ENCODE measurements at regions not wholly inside any gene's neighbourhood (a gene's known extent, or its start where the extent isn't known, plus 50 kb on each side); places are given as distances from the start of the nearest gene placed in this dataset.
"Not testable (repeated sequence)": the region's sequence is repeated elsewhere in the genome, so short reads cannot be mapped to it uniquely, and the experiment has no call there.

DNA sequence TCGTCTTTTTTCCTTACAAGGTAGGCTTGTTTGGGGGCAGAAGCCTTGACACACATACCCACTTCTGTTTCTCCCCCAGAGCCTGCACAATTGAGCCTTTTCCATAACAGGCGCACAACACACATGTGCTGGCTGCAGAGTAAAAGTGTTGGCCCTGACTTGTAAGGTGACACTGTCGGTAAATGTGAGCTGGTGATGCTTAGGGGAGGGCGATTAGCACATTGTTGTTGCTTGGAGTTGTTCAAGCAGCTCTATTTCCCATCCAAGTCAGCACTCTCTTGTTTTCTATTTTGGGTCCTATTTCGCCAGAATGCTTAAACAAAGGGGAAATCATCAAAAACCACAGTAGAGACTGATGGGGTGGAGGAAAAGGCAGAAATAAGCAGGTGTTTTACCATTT lies 51.9 kb upstream of the PTPRJ start:
- H3K36me3 Mint-ChIP-seq (ENCODE audit: low read depth) = no peaks in the 10 kb centered on the region
- peaks cover 4% of the 10 kb centered on the region for H3K4me1 Mint-ChIP-seq
- H3K27me3 Mint-ChIP-seq (ENCODE audit: low read depth) = no peaks in the 10 kb centered on the region
- TF ChIP-seq, protein P1, sequence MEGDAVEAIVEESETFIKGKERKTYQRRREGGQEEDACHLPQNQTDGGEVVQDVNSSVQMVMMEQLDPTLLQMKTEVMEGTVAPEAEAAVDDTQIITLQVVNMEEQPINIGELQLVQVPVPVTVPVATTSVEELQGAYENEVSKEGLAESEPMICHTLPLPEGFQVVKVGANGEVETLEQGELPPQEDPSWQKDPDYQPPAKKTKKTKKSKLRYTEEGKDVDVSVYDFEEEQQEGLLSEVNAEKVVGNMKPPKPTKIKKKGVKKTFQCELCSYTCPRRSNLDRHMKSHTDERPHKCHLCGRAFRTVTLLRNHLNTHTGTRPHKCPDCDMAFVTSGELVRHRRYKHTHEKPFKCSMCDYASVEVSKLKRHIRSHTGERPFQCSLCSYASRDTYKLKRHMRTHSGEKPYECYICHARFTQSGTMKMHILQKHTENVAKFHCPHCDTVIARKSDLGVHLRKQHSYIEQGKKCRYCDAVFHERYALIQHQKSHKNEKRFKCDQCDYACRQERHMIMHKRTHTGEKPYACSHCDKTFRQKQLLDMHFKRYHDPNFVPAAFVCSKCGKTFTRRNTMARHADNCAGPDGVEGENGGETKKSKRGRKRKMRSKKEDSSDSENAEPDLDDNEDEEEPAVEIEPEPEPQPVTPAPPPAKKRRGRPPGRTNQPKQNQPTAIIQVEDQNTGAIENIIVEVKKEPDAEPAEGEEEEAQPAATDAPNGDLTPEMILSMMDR (conservative IDR thresholded peaks at IDR 0.05) = no peak
- H3K4me3 Mint-ChIP-seq = no peak overlapping the region
- no peaks in the 10 kb centered on the region for H3K9me3 Mint-ChIP-seq
- peak overlapping the region; percentile 36 for H3K27ac Mint-ChIP-seq (ENCODE audit: unreplicated experiment)
- DNase-seq (ENCODE audit: low read depth, low spot score) = no peak

DNA sequence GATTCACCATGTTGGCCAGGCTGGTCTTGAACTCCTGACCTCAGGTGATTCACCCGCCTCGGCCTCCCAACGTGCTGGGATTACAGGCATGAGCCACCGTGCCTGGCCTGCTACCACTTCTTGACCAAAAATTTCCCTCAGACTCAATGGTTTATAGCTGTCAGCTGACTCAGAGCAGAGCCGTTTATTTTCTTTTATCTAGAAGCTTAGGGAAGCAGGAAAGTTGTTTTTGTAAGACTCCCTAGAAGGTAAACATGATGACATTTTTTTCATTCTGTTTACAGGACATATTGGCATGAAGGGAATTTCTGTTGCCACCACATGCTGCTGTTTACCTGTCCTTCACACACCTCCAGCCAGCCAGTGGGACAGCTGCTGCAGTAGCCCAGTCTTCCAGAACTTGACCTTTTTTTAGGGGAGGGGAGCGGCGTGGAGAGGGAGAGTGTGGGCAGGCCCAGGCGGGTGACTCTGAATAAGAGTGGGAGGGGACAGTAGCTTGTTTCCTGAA lies 56.1 kb upstream of the PTPRJ start:
- H3K27me3 Mint-ChIP-seq (ENCODE audit: low read depth) = no peaks in the 10 kb centered on the region
- no peak for DNase-seq (ENCODE audit: low read depth, low spot score)
- peaks cover 7% of the 10 kb centered on the region for H3K4me1 Mint-ChIP-seq
- no peak overlapping the region for H3K27ac Mint-ChIP-seq (ENCODE audit: unreplicated experiment)
- H3K4me3 Mint-ChIP-seq = no peak overlapping the region
- no peaks in the 10 kb centered on the region for H3K36me3 Mint-ChIP-seq (ENCODE audit: low read depth)
- no peaks in the 10 kb centered on the region for H3K9me3 Mint-ChIP-seq
- TF ChIP-seq, protein P1 (conservative IDR thresholded peaks at IDR 0.05) = no peak

DNA sequence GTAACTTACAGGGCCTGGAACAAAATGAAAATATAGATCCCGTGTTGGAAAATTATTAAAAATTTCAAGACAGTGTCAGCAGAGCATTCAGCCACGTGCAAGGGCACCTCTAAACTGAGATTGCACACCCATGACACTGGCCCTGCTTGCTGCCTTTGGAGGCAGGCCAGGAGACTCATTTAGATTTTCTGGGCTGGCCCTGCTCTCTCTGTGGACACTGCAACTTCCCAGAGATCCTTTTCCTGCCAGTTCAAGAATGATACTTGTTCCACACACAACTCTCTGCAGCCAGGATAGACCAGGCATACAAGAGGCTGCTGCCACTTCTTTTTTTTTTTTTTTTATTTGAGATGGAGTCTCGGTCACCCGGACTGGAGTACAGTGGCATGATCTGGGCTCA lies 56.7 kb upstream of the PTPRJ start:
- DNase-seq (ENCODE audit: low read depth, low spot score) = no peak
- Mint-ChIP-seq H3K4me1 (peaks cover 11% of the 10 kb centered on the region), H3K4me3 (no peak overlapping the region), H3K27ac (ENCODE audit: unreplicated experiment) (no peak overlapping the region), H3K36me3 (ENCODE audit: low read depth) (no peaks in the 10 kb centered on the region), H3K27me3 (ENCODE audit: low read depth) (no peaks in the 10 kb centered on the region), H3K9me3 (no peaks in the 10 kb centered on the region)
- TF ChIP-seq, protein P1 (conservative IDR thresholded peaks at IDR 0.05) = no peak

DNA sequence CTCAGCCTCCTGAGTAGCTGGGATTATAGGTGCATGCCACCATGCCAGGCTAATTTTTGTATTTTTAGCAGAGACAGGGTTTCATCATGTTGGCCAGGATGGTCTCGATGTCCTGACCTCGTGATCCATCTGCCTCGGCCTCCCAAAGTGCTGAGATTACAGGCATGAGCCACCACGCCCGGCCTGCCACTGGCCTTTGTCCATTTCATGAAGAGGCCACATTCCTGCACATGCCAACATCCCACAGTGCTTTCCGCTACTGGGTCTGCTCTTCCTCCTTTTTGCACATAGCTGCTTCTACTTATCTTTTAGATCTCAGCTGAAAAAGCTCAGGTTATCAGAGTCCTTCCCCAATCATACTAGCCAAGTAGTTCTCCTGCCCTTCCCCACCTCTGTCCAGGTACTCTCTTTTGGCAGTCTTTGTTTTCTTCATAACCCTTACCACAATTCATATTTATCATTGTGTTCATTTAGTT lies 59.2 kb upstream of the PTPRJ start:
- peaks cover 21% of the 10 kb centered on the region for H3K4me1 Mint-ChIP-seq
- H3K27ac Mint-ChIP-seq (ENCODE audit: unreplicated experiment) = not testable (repeated sequence)

DNA sequence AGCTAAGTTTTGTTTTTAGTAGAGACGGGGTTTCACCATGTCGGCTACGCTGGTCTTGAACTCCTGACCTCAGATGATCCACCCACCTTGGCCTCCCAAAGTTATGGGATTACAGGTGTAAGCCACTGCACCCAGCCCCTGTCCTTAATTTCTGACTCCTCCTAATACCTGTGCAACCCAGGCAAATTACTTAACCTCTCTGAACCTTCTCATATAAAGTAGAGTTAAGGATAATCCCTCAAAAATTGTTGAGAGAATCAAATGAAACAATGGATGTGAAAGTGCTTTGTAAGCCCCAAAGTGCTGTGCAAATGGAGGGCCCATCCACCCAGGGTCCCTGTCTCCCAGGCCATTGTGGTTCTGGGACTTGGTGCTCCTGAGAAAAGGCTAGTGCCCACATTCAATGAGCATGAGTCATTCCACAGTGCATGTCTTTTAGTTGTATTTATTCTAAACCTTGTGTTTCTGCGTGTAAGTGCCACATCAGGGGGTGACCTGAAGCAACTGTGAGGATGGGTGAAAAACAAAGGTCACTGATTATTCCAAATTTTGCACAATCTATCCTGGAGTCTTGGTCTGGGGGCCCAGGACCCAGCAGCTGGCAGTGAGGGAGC lies 61.4 kb upstream of the PTPRJ start:
- H3K4me3 Mint-ChIP-seq = no peak overlapping the region

More for the DNA sequence above, 59.2 kb upstream of the PTPRJ start:
- not testable (repeated sequence) for H3K4me3 Mint-ChIP-seq; H3K36me3 Mint-ChIP-seq (ENCODE audit: low read depth); DNase-seq (ENCODE audit: low read depth, low spot score); H3K9me3 Mint-ChIP-seq; H3K27me3 Mint-ChIP-seq (ENCODE audit: low read depth)

DNA sequence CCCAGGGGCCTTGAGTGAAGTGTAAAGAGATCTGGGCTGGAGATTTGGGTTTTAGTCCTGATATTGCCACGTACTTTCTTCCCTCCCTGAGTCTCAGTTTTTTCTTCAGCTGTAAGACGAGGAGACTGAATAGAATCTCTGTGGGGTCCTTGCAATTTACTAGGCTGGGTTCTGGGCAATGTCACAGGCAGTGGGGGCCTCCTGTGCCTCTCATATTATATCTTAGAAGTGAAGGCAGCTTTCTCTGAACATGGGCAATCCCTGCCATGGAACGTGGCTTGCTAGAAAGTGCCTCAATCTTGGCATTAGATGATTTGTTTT lies 62.0 kb upstream of the PTPRJ start:
- TF ChIP-seq, protein P1 (conservative IDR thresholded peaks at IDR 0.05) = no peak
- Mint-ChIP-seq H3K27ac (ENCODE audit: unreplicated experiment) (no peak overlapping the region), H3K27me3 (ENCODE audit: low read depth) (no peaks in the 10 kb centered on the region), H3K9me3 (no peaks in the 10 kb centered on the region), H3K36me3 (ENCODE audit: low read depth) (no peaks in the 10 kb centered on the region), H3K4me1 (peaks cover 27% of the 10 kb centered on the region), H3K4me3 (no peak overlapping the region)
- DNase-seq (ENCODE audit: low read depth, low spot score) = no peak

More for the DNA sequence above, 61.4 kb upstream of the PTPRJ start:
- Mint-ChIP-seq H3K27ac (ENCODE audit: unreplicated experiment) (no peak overlapping the region), H3K4me1 (peaks cover 27% of the 10 kb centered on the region), H3K36me3 (ENCODE audit: low read depth) (no peaks in the 10 kb centered on the region), H3K27me3 (ENCODE audit: low read depth) (no peaks in the 10 kb centered on the region), H3K9me3 (no peaks in the 10 kb centered on the region)
- TF ChIP-seq, protein P1 (conservative IDR thresholded peaks at IDR 0.05) = no peak
- DNase-seq (ENCODE audit: low read depth, low spot score) = no peak

All from neural crest cell (in vitro differentiated cells).